ENCODE measurements at regions not wholly inside any gene's neighbourhood (a gene's known extent, or its start where the extent isn't known, plus 50 kb on each side); places are given as distances from the start of the nearest gene placed in this dataset.

DNA sequence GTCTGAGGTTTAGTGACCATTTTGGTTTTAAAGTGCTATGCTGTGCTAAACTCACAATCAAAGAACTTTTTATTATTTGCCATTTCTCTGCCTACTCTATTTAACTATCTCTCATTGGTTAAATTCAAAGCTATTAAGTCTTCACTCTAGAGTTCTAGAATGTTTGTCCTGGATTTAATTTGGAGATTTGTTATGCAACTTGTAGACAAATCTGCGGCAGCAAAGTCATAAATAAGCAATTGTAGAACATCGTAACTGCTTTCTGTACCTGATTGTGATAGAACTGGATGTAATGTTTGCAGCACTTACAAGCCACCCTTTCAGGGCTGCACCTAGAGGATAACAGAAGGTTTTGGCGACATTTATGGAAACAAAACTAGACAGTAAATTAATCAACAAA is 566.5 kb upstream of the ADGRL2 start:
- Histone ChIP-seq H3F3A (ENCODE audit: insufficient read depth, low read length) (no peaks in the 10 kb centered on the region), H3K9ac (ENCODE audit: low read length) (no peak overlapping the region), H3K9me2 (ENCODE audit: low read depth, low read length) (no peaks in the 10 kb centered on the region), H3K9me3 (ENCODE audit: low read length) (no peaks in the 10 kb centered on the region), H3K4me3 (ENCODE audit: low read depth, low read length, poor library complexity, severe bottlenecking) (no peak overlapping the region), H3K79me2 (ENCODE audit: insufficient read depth, low read length) (no peaks in the 10 kb centered on the region), H3K36me3 (ENCODE audit: insufficient read depth, low read length) (no peaks in the 10 kb centered on the region), H4K20me1 (ENCODE audit: insufficient read depth, low read length) (no peaks in the 10 kb centered on the region), H3K4me2 (ENCODE audit: low read length) (no peak overlapping the region), H3K27ac (ENCODE audit: low read depth, low read length, poor library complexity, severe bottlenecking) (no peak overlapping the region), H2AFZ (ENCODE audit: low read length) (no peak overlapping the region), H3K27me3 (ENCODE audit: insufficient read depth, low read length) (no peaks in the 10 kb centered on the region), H3K4me1 (ENCODE audit: insufficient read depth, low read length, severe bottlenecking) (no peaks in the 10 kb centered on the region)
- TF ChIP-seq, protein P1, sequence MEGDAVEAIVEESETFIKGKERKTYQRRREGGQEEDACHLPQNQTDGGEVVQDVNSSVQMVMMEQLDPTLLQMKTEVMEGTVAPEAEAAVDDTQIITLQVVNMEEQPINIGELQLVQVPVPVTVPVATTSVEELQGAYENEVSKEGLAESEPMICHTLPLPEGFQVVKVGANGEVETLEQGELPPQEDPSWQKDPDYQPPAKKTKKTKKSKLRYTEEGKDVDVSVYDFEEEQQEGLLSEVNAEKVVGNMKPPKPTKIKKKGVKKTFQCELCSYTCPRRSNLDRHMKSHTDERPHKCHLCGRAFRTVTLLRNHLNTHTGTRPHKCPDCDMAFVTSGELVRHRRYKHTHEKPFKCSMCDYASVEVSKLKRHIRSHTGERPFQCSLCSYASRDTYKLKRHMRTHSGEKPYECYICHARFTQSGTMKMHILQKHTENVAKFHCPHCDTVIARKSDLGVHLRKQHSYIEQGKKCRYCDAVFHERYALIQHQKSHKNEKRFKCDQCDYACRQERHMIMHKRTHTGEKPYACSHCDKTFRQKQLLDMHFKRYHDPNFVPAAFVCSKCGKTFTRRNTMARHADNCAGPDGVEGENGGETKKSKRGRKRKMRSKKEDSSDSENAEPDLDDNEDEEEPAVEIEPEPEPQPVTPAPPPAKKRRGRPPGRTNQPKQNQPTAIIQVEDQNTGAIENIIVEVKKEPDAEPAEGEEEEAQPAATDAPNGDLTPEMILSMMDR (IDR thresholded peaks at IDR 0.05; ENCODE audit: low read length), result no peak
- TF ChIP-seq EZH2 (IDR thresholded peaks at IDR 0.05; ENCODE audit: borderline replicate concordance, low read length), result no peak

DNA sequence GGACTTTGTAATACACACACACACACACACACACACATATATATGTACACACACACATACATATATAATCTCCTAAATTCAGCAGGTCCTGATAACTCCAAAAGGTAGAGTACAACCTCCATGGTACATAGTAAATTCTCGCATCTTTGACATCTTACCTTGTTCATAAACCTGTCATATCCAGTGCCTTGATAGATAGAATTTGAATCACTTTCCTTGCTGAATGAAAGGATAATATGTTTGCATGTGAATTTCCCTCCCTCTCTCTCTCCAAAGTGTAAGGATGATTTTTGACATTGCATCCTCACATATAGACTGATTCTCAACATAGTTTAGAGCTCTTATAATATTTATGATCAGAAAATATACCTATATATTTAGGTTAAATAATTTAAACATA is 567.1 kb upstream of the ADGRL2 start:
- Histone ChIP-seq H3K9me2 (ENCODE audit: low read depth, low read length) (no peaks in the 10 kb centered on the region), H3K4me2 (ENCODE audit: low read length) (no peak overlapping the region), H3K4me1 (ENCODE audit: insufficient read depth, low read length, severe bottlenecking) (no peaks in the 10 kb centered on the region), H3K9ac (ENCODE audit: low read length) (no peak overlapping the region), H3K79me2 (ENCODE audit: insufficient read depth, low read length) (no peaks in the 10 kb centered on the region), H3K27me3 (ENCODE audit: insufficient read depth, low read length) (no peaks in the 10 kb centered on the region), H2AFZ (ENCODE audit: low read length) (no peak overlapping the region), H4K20me1 (ENCODE audit: insufficient read depth, low read length) (no peaks in the 10 kb centered on the region), H3K27ac (ENCODE audit: low read depth, low read length, poor library complexity, severe bottlenecking) (no peak overlapping the region), H3K36me3 (ENCODE audit: insufficient read depth, low read length) (no peaks in the 10 kb centered on the region), H3K9me3 (ENCODE audit: low read length) (no peaks in the 10 kb centered on the region), H3F3A (ENCODE audit: insufficient read depth, low read length) (no peaks in the 10 kb centered on the region), H3K4me3 (ENCODE audit: low read depth, low read length, poor library complexity, severe bottlenecking) (no peak overlapping the region)
- TF ChIP-seq, protein P1 (IDR thresholded peaks at IDR 0.05; ENCODE audit: low read length), result no peak
- no peak for TF ChIP-seq EZH2 (IDR thresholded peaks at IDR 0.05; ENCODE audit: borderline replicate concordance, low read length)

DNA sequence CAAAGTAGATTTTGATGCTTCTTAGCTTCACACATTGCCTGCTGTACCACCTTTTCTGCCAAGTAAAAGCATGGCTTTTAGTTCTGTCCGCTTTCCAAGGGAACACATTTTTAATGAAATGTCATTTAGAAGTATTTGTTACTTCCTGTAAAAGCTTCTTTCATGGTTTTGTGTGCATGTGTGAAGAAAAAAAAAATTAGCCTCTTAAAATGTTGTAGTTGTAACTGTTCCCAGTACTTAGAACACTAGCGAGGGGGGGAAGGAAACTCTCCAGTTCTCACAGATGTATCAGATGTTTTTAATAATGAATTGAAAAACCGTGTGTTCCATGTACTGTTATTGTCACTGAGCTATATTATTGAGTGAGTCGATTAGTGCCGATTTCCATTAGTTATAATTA is 568.3 kb upstream of the ADGRL2 start:
- Histone ChIP-seq H4K20me1 (ENCODE audit: insufficient read depth, low read length) (no peaks in the 10 kb centered on the region), H3K27ac (ENCODE audit: low read depth, low read length, poor library complexity, severe bottlenecking) (no peak overlapping the region), H3K4me1 (ENCODE audit: insufficient read depth, low read length, severe bottlenecking) (no peaks in the 10 kb centered on the region), H3K27me3 (ENCODE audit: insufficient read depth, low read length) (no peaks in the 10 kb centered on the region), H3F3A (ENCODE audit: insufficient read depth, low read length) (no peaks in the 10 kb centered on the region), H3K9me3 (ENCODE audit: low read length) (no peaks in the 10 kb centered on the region), H3K9me2 (ENCODE audit: low read depth, low read length) (no peaks in the 10 kb centered on the region), H3K4me3 (ENCODE audit: low read depth, low read length, poor library complexity, severe bottlenecking) (no peak overlapping the region), H3K4me2 (ENCODE audit: low read length) (no peak overlapping the region), H3K79me2 (ENCODE audit: insufficient read depth, low read length) (no peaks in the 10 kb centered on the region), H2AFZ (ENCODE audit: low read length) (no peak overlapping the region), H3K9ac (ENCODE audit: low read length) (no peak overlapping the region), H3K36me3 (ENCODE audit: insufficient read depth, low read length) (no peaks in the 10 kb centered on the region)
- no peak for TF ChIP-seq EZH2 (IDR thresholded peaks at IDR 0.05; ENCODE audit: borderline replicate concordance, low read length)
- TF ChIP-seq, protein P1 (IDR thresholded peaks at IDR 0.05; ENCODE audit: low read length), result no peak
